Muscle of arm (tissue), 1 donor: ENCODE measurements at regions not wholly inside any gene's neighbourhood (a gene's known extent, or its start where the extent isn't known, plus 50 kb on each side); places are given as distances from the start of the nearest gene placed in this dataset.
"Not testable (repeated sequence)": the region's sequence is repeated elsewhere in the genome, so short reads cannot be mapped to it uniquely, and the experiment has no call there.

Source experiments
- DNase-seq: peaks from one replicate; pipeline ENCODE4 v3.0.0-alpha.2; 2013

GRCh38 chr5:174550026-174550425, 174.4 kb upstream of the MSX2 start:
- DNase-seq: no peak

- DNase-seq: no peak
These were observed 172.0 kb upstream of the MSX2 start for GRCh38 chr5:174552428-174552827.

GRCh38 chr5:174553556-174553955, 170.8 kb upstream of the MSX2 start:
- no peak for DNase-seq

GRCh38 chr5:174555726-174556125, 168.7 kb upstream of the MSX2 start:
- DNase-seq: no peak

GRCh38 chr5:174556756-174557155, 167.6 kb upstream of the MSX2 start:
- no peak for DNase-seq

- no peak for DNase-seq
These were observed 166.2 kb upstream of the MSX2 start for GRCh38 chr5:174558190-174558589.

GRCh38 chr5:174559141-174559540, 165.2 kb upstream of the MSX2 start:
- no peak for DNase-seq

GRCh38 chr5:174559566-174560090, 164.8 kb upstream of the MSX2 start:
- DNase-seq: no peak

- DNase-seq: no peak
These were observed 163.5 kb upstream of the MSX2 start for GRCh38 chr5:174560861-174561260.

GRCh38 chr5:174563040-174563439, 161.3 kb upstream of the MSX2 start:
- not testable (repeated sequence) for DNase-seq

- DNase-seq: no peak
These were observed 160.5 kb upstream of the MSX2 start for GRCh38 chr5:174563899-174564298.

- DNase-seq: no peak
These were observed 156.8 kb upstream of the MSX2 start for GRCh38 chr5:174567506-174568141.

- DNase-seq: no peak
These were observed 153.7 kb upstream of the MSX2 start for GRCh38 chr5:174570662-174571061.

GRCh38 chr5:174571662-174572397, 152.6 kb upstream of the MSX2 start:
- peak; percentile 86 for DNase-seq

- DNase-seq: no peak
These were observed 151.8 kb upstream of the MSX2 start for GRCh38 chr5:174572591-174572990.

GRCh38 chr5:174573221-174573994, 151.0 kb upstream of the MSX2 start:
- peak; percentile 25 for DNase-seq

GRCh38 chr5:174575043-174575442, 149.3 kb upstream of the MSX2 start:
- no peak for DNase-seq

GRCh38 chr5:174576042-174576441, 148.3 kb upstream of the MSX2 start:
- no peak for DNase-seq

GRCh38 chr5:174581479-174581878, 142.9 kb upstream of the MSX2 start:
- no peak for DNase-seq

- DNase-seq: no peak
These were observed 142.5 kb upstream of the MSX2 start for GRCh38 chr5:174581894-174582293.

- no peak for DNase-seq
These were observed 141.3 kb upstream of the MSX2 start for GRCh38 chr5:174583071-174583470.

GRCh38 chr5:174585472-174585871, 138.9 kb upstream of the MSX2 start:
- no peak for DNase-seq

- not testable (repeated sequence) for DNase-seq
These were observed 138.2 kb upstream of the MSX2 start for GRCh38 chr5:174586163-174586562.
